ENCODE measurements at regions not wholly inside any gene's neighbourhood (a gene's known extent, or its start where the extent isn't known, plus 50 kb on each side); places are given as distances from the start of the nearest gene placed in this dataset.
"Not testable (repeated sequence)": the region's sequence is repeated elsewhere in the genome, so short reads cannot be mapped to it uniquely, and the experiment has no call there.

DNA sequence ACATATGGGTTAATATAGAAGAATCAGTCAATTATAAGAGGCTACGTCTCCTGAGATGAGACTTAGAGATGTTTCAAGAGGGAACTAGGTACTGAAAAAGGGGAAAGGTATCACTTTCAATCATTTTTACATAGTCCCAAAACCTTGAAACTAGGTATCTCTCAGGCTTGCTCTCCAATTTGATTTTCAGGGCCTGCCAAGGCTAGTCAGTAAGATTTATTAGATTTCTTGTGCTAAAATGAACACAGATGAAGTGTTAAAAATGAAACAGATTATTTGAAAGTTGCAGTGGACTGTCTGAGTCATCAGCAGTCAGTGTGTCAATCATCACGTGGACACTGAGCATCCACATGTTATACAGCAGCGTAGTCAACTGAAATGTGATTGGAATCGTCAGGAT lies 591.1 kb downstream of the DTWD2 start:
- no peaks in the 10 kb centered on the region for H3K36me3 Mint-ChIP-seq (ENCODE audit: low read depth)
- H3K4me3 Mint-ChIP-seq: no peak overlapping the region
- no peak overlapping the region for H3K27ac Mint-ChIP-seq
- H3K4me1 Mint-ChIP-seq: no peaks in the 10 kb centered on the region
- TF ChIP-seq, protein P1, sequence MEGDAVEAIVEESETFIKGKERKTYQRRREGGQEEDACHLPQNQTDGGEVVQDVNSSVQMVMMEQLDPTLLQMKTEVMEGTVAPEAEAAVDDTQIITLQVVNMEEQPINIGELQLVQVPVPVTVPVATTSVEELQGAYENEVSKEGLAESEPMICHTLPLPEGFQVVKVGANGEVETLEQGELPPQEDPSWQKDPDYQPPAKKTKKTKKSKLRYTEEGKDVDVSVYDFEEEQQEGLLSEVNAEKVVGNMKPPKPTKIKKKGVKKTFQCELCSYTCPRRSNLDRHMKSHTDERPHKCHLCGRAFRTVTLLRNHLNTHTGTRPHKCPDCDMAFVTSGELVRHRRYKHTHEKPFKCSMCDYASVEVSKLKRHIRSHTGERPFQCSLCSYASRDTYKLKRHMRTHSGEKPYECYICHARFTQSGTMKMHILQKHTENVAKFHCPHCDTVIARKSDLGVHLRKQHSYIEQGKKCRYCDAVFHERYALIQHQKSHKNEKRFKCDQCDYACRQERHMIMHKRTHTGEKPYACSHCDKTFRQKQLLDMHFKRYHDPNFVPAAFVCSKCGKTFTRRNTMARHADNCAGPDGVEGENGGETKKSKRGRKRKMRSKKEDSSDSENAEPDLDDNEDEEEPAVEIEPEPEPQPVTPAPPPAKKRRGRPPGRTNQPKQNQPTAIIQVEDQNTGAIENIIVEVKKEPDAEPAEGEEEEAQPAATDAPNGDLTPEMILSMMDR (IDR thresholded peaks at IDR 0.05): no peak
- ChIA-PET CTCF (no interaction called here), POLR2A (no interaction called here)
- no peak for ATAC-seq (ENCODE audit: low read depth)
- intact Hi-C loops (cut with micrococcal nuclease): no loop called here
- DNase-seq: no peak
- H3K27me3 Mint-ChIP-seq: no peaks in the 10 kb centered on the region
- no peaks in the 10 kb centered on the region for H3K9me3 Mint-ChIP-seq

DNA sequence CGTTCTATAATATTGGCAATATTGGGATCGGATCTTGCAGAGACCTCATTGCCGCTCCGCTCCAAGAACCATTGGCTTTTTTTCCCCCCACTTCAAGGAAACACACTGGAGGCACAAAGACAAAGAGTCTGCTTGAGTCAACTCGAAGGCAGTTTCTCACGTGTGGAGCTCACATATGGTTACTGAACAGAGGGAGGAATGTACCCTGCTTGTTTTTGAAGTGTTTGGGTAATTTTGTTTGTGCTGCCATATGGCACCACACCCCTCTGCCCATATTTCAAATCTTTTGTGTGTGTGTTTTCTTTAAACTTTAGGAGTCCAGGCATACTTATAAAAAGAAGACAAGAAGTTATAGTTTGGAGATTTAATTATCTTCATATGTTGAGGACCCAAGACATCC lies 595.9 kb downstream of the DTWD2 start:
- DNase-seq (no peak), ATAC-seq (ENCODE audit: low read depth) (no peak)
- intact Hi-C loops (cut with micrococcal nuclease): no loop called here
- POLR2A ChIA-PET: no interaction called here
- Mint-ChIP-seq H3K36me3 (ENCODE audit: low read depth) (no peaks in the 10 kb centered on the region), H3K4me1 (no peaks in the 10 kb centered on the region), H3K27ac (no peak overlapping the region), H3K27me3 (no peaks in the 10 kb centered on the region), H3K9me3 (peaks cover 6% of the 10 kb centered on the region), H3K4me3 (no peak overlapping the region)
- CTCF ChIA-PET: no interaction called here
- TF ChIP-seq, protein P1 (IDR thresholded peaks at IDR 0.05): no peak

DNA sequence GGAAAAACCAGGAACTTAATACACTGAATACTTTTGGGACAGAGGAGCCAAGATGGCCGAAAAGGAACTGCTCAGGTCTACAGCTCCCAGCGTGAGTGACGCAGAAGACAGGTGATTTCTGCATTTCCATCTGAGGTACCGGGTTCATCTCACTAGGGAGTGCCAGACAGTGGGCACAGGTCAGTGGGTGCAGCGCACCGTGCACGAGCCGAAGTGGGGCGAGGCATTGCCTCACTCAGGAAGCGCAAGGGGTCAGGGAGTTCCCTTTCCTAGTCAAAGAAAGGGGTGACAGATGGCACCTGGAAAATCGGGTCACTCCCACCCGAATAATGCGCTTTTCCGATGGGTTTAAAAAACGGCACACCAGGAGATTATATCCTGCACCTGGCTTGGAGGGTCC lies 605.4 kb downstream of the DTWD2 start:
- POLR2A ChIA-PET; H3K36me3 Mint-ChIP-seq (ENCODE audit: low read depth); H3K9me3 Mint-ChIP-seq; H3K4me3 Mint-ChIP-seq; ATAC-seq (ENCODE audit: low read depth); DNase-seq; H3K4me1 Mint-ChIP-seq; intact Hi-C loops (cut with micrococcal nuclease); H3K27ac Mint-ChIP-seq; H3K27me3 Mint-ChIP-seq; CTCF ChIA-PET: not testable (repeated sequence)

DNA sequence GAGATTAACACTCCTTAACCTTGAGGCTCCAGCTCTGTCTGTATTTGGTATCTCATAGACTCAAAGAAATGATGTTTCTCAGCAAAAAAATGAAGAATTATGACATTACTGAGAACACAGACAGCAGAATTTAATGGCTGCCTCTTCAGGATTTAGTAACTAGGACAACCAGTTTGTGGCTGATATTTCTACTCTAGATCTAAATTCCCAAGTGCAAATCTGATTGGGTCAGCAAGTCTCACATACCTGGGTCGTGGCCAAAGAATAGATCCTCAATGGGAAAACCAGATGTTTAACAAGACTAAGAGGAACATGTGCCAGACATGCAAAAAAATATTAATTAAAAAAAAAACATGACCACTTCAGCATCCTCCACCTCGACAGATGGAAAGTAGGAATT lies 608.9 kb downstream of the DTWD2 start:
- Mint-ChIP-seq H3K4me3 (no peak overlapping the region), H3K27me3 (no peaks in the 10 kb centered on the region), H3K4me1 (no peaks in the 10 kb centered on the region), H3K27ac (no peak overlapping the region), H3K36me3 (ENCODE audit: low read depth) (no peaks in the 10 kb centered on the region), H3K9me3 (no peaks in the 10 kb centered on the region)
- DNase-seq (no peak), ATAC-seq (ENCODE audit: low read depth) (no peak)
- intact Hi-C loops (cut with micrococcal nuclease): no loop called here
- CTCF ChIA-PET: no interaction called here
- TF ChIP-seq, protein P1 (IDR thresholded peaks at IDR 0.05): no peak
- POLR2A ChIA-PET: no interaction called here

DNA sequence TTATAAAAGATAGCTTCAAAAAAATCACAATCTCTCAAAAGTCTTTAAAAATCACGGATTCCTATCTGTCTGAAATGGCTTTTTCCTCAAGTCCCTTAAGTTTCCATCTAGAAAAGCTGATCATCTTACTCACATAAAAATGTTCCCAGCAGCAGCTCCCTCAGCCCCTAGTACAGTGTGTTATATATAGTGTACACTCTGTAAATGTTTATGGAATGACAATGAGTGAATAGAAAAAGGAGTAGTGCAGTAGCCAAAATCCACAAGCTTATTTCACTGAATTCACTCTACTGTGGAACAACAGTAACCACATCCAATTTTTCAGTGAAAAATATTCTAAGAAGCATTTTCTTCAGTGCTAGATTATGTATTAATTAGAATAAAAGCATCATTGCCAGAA lies 609.4 kb downstream of the DTWD2 start:
- H3K27me3 Mint-ChIP-seq: no peaks in the 10 kb centered on the region
- ATAC-seq (ENCODE audit: low read depth): no peak
- no peaks in the 10 kb centered on the region for H3K36me3 Mint-ChIP-seq (ENCODE audit: low read depth)
- no peaks in the 10 kb centered on the region for H3K9me3 Mint-ChIP-seq
- intact Hi-C loops (cut with micrococcal nuclease): no loop called here
- TF ChIP-seq, protein P1 (IDR thresholded peaks at IDR 0.05): no peak
- POLR2A ChIA-PET: no interaction called here
- CTCF ChIA-PET: no interaction called here
- no peak overlapping the region for H3K27ac Mint-ChIP-seq
- no peaks in the 10 kb centered on the region for H3K4me1 Mint-ChIP-seq
- H3K4me3 Mint-ChIP-seq: no peak overlapping the region
- no peak for DNase-seq

DNA sequence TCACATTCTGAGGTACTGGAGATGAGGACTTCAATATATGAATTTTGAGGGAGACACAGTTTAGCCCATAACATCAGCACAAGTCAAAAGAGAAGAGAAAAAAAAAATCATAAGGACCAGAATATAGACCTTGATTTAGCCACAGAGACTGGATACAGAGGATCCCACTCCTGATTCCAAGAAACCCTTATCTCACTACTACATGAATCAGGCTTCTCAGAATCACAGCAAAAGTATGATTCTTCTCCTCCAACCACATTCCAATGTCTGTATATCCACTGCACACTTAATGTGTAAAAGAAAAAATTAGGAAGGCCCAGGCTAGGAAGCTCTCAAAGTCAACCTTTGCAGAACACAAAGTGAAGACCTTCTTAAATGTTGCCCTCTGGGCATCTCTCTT lies 610.9 kb downstream of the DTWD2 start:
- POLR2A ChIA-PET: no interaction called here
- TF ChIP-seq, protein P1 (IDR thresholded peaks at IDR 0.05): no peak
- intact Hi-C loops (cut with micrococcal nuclease): no loop called here
- H3K4me3 Mint-ChIP-seq: no peak overlapping the region
- DNase-seq (no peak), ATAC-seq (ENCODE audit: low read depth) (no peak)
- no peak overlapping the region for H3K27ac Mint-ChIP-seq
- no peaks in the 10 kb centered on the region for H3K27me3 Mint-ChIP-seq
- no peaks in the 10 kb centered on the region for H3K4me1 Mint-ChIP-seq
- CTCF ChIA-PET: no interaction called here
- H3K9me3 Mint-ChIP-seq: no peaks in the 10 kb centered on the region
- H3K36me3 Mint-ChIP-seq (ENCODE audit: low read depth): no peaks in the 10 kb centered on the region

Measured in activated B cell treated with CpG ODN at 0.5 μM for 24 hours (primary cell).